ENCODE measurements at regions not wholly inside any gene's neighbourhood (a gene's known extent, or its start where the extent isn't known, plus 50 kb on each side); places are given as distances from the start of the nearest gene placed in this dataset.

DNA sequence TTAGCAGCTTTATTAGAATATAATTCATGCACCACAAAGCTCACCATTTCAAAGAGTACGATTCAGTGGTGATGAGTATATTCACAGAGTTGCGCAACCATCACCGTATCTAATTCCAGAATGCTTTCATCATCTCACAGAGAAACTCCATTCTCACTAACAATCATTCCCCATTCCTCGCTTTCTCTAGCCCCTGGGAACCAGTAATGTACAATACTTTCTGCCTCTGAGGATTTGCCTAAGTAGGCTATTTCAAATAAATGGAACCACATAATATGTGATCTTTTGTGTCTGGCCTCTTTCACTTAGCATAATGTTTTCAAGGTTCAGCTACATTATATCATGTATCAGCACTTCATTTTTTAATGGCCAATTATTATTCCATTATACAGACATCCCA, 145.1 kb upstream of the ADAMTS16 start:
- peak; percentile 69 for FAIRE-seq
- DNase-seq (ENCODE audit: insufficient read length, low spot score) = no peak

DNA sequence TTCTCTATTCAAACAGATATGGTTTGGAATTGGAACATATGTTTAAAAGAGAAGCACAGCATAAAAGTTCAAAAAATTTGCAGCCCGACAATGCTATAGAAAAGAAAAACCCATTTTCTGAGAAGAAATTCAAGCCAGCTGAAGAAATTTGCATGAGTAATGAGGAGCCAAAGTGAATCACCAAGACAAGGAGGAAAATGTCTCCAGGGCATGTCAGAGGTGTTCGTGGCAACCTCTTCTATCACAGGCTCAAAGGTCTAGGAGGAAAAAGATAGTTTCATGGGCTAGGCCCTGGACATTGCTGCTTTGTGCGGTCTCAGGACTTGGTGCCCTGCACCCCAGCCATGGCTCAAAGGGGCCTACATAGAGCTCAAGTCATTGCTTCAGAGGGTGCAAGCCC, 134.8 kb upstream of the ADAMTS16 start:
- DNase-seq (ENCODE audit: insufficient read length, low spot score) (no peak), FAIRE-seq (no peak)

DNA sequence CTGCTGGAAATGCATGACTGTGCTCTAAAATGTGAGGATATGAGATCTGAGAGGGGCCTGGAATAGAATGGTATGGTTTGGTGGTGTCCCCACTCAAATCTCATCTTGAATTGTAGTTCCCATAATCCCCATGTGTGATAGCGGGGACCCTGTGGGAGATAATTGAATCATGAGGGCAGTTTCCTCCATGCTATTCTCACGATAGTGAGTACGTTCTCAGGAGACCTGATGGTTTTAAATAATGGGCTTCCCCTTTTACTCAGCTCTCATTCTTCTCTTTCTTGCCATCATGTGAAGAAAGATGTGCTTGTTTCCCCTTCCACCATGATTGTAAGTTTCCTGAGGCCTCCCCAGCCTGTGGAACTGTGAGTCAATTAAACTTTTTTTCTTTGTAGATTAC, 133.6 kb upstream of the ADAMTS16 start:
- FAIRE-seq (no peak), DNase-seq (ENCODE audit: insufficient read length, low spot score) (no peak)

DNA sequence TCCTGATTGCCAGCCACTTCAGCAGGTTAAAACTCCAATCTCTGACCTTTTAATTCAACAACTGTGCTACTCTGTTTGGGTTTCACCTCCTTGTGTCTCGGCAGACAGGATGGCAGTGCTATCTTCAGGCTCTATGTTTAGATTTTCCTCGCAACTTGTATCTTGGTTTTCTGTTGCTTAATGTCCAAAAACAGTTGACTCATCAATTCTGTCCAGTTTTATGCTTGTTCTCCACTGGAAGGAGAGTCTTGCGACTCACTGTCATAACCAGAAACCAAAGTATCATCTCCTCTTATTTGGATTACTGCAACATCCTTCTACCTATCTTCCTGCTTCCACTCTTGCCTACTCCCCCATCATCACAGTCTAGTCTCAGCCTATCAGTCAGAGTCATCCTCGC, 130.9 kb upstream of the ADAMTS16 start:
- DNase-seq (ENCODE audit: insufficient read length, low spot score) (no peak), FAIRE-seq (no peak)

DNA sequence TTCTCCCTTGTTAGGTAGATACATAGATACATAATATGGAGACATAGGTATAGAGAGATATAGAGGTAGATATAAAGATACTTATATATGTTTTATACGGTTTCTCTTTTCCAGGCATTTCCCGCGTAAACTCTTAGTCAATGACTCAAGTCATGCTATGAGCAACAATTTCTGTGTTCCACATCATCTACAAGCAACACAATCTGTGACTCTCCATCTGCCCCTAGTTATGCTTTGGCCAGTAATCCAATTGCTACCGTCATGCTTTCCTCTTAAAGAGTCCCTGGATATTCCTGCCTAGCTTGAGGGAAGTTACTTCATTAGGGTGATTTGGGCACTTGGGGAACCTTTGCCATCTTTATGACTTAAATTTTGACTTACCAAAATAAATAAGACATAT, 129.0 kb upstream of the ADAMTS16 start:
- FAIRE-seq = no peak

DNA sequence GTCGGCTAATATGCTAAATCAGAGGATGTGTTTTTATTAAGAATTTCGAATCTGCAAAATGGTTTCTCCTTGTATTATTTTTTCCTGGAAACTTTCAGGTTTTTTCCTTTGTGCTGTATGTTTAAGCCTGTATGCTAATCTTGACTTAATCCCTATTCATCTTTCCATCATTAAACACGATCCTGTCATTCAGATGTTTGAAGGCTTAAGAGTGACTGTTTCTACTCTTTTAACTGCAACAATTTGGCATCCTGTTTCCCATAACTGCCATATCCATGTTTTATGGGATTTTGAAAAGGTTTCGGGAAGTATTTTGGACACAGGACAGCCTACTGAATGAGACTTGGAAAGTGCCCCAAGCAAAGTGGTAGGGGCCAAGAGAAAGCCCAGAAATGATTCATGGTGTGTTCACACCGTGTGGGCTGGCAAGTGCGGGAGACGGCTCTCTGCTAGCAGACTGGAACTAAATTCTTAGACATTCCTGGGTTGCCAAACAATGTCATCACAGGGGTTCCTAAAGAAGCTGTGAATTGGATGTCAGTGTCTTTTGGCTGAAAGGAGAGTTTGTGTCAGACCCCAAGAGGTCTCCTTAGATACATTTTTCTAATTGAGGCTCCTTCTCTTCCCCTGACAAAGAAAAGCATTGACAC, 125.4 kb upstream of the ADAMTS16 start:
- peak; percentile 27 for DNase-seq (ENCODE audit: insufficient read length, low spot score)
- FAIRE-seq = no peak

More for the DNA sequence above, 129.0 kb upstream of the ADAMTS16 start:
- no peak for DNase-seq (ENCODE audit: insufficient read length, low spot score)

DNA sequence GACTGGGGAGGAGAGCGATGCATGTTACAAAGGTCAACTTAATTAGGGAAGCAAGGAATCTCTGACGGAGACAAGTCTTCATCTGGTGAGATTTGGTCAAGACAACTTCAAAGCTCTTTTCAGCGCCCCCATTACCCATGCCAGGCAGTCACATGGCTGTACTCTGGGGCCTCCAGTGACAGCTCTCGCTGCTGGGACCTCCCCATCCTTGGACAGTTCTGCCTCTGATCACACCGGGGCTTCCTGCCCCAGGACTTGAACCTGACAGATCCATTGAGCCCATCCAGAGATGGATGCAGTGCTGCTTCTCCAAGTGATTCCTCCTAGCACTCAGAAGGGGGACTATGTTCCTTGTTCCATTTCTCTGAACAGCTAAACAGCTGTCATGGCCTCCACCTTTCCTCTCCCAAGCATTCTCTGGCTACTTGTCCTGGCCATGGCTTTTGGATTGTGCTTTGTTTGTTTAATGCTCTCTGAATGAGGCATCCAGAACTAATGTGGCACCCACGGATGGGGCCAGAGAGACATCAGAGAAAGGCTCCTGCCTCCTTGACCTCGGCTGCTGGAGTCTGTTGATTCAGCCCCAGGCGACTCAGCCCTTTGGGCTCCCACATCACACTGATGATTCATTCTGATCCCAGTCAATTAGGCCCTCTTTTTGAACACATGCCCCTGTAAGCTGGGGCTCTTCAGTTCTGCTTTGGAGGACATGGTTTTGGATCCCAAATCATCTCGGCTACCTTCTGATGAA, 122.1 kb upstream of the ADAMTS16 start:
- FAIRE-seq = no peak
- DNase-seq (ENCODE audit: insufficient read length, low spot score) = peak; percentile 23

DNA sequence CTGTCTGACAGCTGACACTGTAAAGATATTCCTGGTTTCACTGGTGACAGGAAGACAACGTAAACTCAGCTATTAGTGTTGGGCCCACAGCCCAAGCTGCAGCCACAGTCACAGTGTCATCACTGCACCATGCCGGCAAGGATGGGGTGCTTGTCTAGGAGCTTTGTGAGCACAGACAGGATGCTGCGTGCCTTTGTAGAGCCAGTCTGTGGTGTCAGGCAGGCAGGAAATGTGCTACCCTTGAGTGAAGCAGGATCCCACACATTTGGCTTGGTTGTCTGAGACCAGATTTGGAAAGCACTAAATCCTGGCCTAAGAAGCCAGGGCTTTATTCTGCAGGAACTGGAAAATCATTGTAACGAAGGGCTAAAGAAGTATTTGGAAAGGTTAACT, 121.6 kb upstream of the ADAMTS16 start:
- no peak for DNase-seq (ENCODE audit: insufficient read length, low spot score)
- peak; percentile 59 for FAIRE-seq

DNA sequence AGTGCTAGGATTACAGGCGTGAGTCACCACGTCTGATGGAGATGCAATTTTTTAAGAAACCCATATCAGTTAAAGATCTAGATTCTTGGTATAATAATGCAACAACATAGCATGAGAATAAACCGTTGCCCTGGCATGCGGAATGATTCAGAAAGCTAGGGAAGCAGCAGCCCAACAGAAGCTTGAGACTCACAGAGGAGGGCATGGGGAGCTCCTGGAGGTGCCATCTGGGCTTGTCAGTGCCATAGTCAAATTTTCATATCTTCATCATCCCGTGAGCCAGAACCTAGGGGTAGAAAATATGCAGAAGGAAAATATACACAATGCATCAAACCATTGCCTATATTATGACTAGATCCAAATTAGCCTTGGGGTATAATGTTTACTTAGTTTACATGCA, 118.7 kb upstream of the ADAMTS16 start:
- no peak for FAIRE-seq
- no peak for DNase-seq (ENCODE audit: insufficient read length, low spot score)

DNA sequence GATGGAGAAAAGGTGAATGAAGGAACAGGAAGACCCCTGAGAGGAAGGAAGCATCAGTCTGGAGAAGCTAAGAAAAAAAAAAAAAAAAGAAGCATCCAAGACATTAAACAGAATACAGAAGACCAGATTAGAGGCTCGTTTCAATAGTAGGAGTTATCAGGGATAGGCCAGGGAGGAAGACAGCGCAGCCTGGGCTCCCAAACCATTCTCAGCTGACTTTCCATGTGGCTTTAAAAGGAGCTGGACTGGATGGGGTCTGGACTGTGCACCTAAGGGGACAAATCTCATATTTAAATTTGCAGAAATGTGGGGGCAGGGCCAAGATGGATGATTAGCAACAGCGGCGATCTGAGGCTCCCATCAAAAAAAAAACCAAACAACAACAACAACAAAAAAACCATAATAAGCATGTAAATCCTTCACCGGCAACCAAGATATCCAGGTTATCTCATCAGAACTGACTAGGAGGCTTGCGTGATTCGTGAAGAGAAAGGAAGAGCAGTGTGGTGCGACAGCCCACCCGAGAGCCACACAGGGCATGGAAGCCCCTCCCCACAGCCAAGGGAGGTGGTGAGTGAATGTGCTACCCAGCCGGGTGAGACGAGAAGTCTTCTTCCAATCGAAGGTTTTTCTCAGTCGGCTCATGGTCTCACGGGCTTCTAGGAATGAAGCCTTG, 114.9 kb upstream of the ADAMTS16 start:
- FAIRE-seq = no peak
- DNase-seq (ENCODE audit: insufficient read length, low spot score) = no peak

DNA sequence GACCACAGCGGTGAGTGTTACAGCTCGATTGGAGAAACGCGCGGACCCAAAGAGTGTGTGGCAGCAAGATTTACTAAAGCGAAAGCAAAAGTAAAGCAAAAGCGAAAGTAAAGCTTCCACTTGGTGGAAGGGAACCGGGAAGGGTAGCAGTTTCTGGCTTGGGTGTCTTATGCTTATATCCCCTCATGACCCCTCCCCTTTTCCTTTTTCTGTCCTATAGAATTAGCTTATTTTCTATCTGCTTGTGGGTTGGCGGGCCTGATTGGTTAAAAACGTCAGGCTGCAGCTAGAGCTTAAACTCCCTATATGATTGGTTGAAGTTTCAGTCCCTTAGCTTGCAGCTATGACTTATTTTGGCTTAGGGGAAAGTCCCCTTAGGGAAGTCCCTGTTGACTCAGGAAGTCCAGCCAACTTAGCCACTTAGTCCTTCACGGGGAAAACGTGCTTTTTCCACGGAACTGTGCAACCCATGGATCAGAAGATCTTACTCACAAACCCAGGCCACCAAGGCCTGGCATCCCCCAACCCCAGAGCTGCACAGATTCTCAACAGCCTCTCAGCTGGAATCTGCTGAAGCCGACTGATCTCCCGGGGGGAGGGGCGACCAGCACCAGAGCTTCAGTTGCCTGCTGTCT, 114.2 kb upstream of the ADAMTS16 start:
- DNase-seq (ENCODE audit: insufficient read length, low spot score) = no peak
- peak; percentile 36 for FAIRE-seq

DNA sequence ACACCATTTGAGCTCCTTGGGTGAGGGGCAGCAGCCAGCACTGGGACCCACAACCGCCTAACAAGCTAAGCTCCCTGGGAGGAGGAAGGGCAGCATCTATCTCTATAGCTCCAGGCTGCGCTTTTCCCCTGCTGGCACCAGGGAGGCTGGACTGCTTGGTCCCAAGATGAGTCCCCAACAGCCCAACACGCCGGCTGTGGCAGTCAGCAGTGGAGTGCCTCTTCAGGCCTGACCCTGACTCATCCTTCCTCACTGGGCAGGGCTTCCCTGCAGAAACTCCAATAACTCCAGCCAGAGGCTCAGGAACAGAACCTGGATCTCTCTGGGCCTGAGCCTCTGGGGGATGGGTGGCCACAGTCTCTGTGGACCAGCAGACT, 113.7 kb upstream of the ADAMTS16 start:
- DNase-seq (ENCODE audit: insufficient read length, low spot score) (no peak), FAIRE-seq (no peak)

DNA sequence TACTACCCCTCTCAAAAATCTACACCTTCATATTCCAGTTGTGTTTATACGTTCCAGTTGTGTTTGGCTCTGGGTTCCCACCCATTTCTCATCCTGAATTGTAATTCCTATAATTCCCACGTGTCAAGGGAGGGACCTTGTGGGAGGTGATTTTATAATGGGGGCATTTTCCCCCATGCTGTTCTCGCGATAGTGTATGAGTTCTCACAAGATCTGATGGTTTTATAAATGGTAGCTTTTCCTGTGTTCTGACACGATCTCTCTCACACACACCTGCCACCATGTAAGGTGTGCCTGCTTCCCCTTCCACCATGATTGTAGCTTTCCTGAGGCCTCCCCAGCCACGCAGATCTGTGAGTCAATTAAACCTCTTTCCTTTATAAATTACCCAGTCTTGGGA, 108.5 kb upstream of the ADAMTS16 start:
- FAIRE-seq = no peak
- no peak for DNase-seq (ENCODE audit: insufficient read length, low spot score)

DNA sequence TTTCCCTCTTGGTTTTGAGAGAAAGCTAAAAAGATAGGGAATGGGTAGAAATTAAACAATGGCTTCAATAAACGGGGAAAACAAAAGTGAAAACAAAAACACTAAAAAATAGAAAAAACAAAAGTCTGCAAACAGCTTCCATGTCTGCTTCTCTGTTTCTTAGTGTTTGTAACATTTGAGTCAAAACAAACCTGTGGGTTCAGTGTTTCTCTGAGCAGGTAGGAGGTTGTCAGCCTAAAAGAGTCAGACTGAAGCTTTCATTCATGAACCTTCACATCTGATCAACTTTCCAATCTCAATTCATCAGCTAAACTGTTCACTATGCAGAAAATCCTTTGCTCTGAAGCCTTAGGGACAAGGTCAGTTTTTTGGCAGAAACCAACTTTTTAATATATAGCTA, 102.5 kb upstream of the ADAMTS16 start:
- FAIRE-seq (no peak), DNase-seq (ENCODE audit: insufficient read length, low spot score) (no peak)

DNA sequence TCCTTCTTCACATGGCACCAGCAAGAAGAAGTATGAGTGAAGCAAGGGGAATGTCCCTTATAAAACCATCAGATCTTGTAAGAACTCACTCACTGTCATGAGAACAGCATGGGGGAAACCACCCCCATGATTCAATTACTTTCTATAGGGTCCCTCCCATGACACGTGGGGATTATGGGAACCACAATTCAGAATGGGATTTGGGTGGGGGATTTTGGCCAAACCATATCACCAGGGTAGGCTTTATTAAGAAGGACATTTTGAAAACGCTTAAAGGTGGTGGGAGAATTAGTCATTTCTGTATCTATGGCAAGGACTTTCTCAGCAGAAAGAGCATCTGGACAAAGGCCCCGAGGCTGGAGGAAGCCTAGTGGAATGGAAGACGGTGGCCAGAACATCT, 100.2 kb upstream of the ADAMTS16 start:
- no peak for FAIRE-seq

DNA sequence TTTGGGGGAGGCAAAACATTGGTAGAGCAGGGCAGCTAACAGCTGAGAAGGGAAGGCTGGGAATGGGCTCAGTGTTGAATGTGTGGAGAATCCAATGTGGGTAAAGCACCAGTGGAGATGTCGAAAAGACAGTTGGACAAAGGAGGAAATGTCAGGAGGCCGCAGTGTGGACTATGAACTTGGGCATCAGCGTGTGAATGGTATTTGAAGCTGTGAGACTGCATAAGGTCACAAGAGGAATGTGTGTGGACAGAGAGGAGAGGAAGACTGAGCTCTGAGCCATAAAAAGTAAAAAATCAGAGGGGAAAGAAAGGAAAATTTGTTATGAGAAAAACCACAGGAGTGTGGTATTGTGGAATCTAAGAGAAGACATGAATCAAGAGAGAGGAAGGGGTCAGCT, 99.4 kb upstream of the ADAMTS16 start:
- FAIRE-seq (no peak), DNase-seq (ENCODE audit: insufficient read length, low spot score) (no peak)

More for the DNA sequence above, 100.2 kb upstream of the ADAMTS16 start:
- DNase-seq (ENCODE audit: insufficient read length, low spot score) = no peak

DNA sequence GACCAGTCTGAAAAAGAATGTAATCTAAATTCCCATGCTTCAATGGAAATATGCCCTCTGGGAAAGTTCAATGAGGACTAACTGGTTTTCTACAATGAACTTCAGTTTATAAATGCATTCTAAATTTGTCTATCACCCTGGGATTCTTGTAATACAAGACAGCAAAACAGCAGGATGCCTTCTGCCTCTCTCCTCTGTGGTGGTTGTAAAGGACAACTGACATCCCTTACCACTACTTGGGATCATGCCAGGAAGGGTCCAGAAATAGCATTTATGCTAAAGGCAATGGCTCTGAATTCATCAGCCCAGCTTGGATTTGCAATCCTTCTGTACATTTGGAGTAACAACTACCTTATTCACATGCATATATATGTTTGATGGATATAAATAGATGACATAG, 97.3 kb upstream of the ADAMTS16 start:
- DNase-seq (ENCODE audit: insufficient read length, low spot score) = no peak
- FAIRE-seq = no peak

DNA sequence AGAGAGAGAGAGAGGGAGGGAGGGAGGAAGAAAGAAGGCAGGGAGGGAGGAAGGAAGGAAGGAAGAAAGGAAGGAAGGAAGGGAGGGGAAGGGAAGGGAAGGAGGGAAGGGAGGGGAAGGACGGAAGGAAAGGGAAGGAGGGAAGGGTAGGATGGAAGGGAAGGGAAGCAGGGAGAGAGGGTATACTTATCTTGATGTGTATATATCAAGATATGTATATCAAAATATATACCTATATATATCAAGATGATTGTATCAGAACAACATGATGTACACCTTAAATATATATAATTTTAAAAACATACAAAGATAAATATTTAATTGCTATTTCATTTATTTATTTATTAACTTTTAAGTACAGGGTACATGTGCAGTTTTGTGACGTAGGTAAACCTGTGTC, 96.8 kb upstream of the ADAMTS16 start:
- FAIRE-seq (no peak), DNase-seq (ENCODE audit: insufficient read length, low spot score) (no peak)

DNA sequence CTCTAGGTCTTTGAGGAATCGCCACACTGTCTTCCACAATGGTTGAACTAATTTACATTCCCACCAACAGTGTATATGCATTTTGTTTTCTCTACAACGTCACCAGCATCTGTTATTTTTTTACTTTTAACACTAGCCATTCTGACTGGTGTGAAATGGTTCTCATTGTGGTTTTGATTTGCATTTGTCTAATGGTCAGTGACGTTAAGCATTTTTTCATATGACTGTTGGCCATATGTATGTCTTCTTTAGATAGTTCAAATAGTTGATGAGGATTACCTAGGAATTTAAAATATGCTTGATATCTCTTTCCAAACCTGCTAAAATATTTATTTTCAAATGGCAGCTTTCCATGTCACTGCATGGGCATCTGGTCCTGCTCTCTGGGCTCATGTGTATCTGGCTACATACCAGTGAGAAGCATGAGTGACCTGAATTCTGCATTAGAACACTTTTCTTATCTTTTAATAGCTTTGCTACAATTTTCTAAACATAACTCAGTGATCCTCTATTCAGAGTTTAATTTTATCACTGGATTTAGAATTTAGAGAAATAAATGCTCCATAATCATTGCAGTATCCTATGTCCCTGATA, 95.8 kb upstream of the ADAMTS16 start:
- DNase-seq (ENCODE audit: insufficient read length, low spot score) = no peak
- FAIRE-seq = no peak

DNA sequence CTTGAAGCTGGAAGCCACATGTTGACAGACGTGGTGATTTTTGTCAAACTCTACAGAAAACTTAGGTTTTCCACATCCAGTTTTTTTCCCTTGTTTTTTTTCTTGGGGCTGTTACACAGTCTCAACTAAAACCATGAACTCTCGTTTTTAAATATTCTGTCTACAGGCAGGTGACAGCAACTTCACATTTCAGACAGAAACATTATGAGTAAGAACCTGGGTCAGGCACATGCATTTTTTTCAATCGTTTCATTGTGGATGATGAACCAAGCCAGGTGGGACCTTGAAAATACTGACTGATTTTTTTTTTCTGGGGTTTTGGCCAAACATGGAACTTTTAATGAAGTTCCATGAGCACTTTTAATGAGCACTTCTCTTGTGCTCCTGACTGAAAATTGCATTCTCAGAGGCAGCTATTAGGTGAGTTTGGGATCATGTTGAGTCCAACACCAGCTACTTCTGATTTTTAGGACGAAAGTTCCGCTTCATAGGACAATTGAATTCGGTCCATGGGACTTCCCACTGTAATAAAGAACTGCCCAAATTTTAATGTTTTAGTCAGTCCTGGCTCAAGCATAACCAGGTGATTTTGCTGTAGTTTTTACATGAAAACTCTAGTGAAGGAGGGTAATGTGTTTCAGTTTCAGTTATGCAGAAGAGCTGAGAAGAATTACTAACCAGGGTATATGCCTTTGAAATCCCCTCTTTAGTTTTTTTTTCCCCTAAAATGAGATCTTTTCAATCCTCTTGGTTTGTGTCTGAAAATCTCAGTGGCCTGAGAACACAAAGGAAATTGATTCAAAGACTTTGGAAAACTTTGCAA, 93.2 kb upstream of the ADAMTS16 start:
- FAIRE-seq (no peak), DNase-seq (ENCODE audit: insufficient read length, low spot score) (no peak)

Measured in HTR-8/SVneo (cell line).